ENCODE measurements at regions not wholly inside any gene's neighbourhood (a gene's known extent, or its start where the extent isn't known, plus 50 kb on each side); places are given as distances from the start of the nearest gene placed in this dataset.
A peak's percentile ranks its signal among the peaks of the same experiment; 100 is the strongest.

DNA sequence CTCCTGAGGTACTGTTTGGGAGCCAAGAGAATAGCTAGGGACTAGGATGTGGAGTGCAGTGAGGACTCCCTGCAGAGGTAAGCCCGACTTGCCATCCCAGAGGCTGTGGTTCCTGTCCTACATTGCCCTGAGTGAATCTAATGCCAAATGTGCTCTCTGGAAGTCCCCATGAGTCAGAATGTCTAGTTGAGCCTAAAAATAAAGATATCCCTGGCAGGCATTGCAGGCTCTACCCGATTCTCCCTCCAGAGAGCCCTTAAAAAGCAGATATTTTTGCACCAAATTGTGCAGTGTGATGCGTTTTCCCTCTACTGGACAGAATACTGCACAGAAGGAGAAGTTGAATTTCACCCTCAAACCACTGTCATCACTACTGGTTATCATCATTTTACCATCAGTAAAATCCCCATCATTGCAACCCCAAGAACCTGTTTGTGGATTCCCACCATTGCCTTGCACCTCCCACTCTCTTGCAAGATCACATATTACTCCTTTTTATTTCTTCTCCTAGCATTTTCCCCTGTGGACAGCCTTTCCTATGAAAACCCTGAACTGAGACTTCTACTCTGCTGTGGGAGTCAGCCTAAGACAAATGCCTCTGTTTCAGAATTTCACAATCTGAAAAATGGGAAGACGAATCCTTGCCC is 98.0 kb downstream of the MARCHF4 start:
- Histone ChIP-seq H3K36me3 (ENCODE audit: control insufficient read depth, insufficient read depth, low read length) (no peaks in the 10 kb centered on the region), H3K4me1 (ENCODE audit: control insufficient read depth, insufficient read depth, low read length) (no peaks in the 10 kb centered on the region), H3K4me3 (ENCODE audit: low read depth in 2 of 2, low read length in 2 of 2) (no peak overlapping the region), H3K27me3 (ENCODE audit: control insufficient read depth, insufficient read depth, low read length) (no peaks in the 10 kb centered on the region; the same call in 1 of the 2 replicates), H3K27ac (ENCODE audit: low read length) (no peak overlapping the region), H3K9me3 (ENCODE audit: control insufficient read depth, insufficient read depth, low read depth, low read length) (no peaks in the 10 kb centered on the region)
- POLR2A ChIA-PET: no interaction called here
- intact Hi-C loops (cut with micrococcal nuclease; ENCODE audit: unreplicated experiment): no loop called here
- CTCF ChIA-PET: no interaction called here
- BruUV-seq (replicated peaks): no TSS peak
- TF ChIP-seq SIN3A (IDR thresholded peaks at IDR 0.05; ENCODE audit: borderline replicate concordance, insufficient read depth, low read depth, low read length): no peak
- TF ChIP-seq, protein P1, sequence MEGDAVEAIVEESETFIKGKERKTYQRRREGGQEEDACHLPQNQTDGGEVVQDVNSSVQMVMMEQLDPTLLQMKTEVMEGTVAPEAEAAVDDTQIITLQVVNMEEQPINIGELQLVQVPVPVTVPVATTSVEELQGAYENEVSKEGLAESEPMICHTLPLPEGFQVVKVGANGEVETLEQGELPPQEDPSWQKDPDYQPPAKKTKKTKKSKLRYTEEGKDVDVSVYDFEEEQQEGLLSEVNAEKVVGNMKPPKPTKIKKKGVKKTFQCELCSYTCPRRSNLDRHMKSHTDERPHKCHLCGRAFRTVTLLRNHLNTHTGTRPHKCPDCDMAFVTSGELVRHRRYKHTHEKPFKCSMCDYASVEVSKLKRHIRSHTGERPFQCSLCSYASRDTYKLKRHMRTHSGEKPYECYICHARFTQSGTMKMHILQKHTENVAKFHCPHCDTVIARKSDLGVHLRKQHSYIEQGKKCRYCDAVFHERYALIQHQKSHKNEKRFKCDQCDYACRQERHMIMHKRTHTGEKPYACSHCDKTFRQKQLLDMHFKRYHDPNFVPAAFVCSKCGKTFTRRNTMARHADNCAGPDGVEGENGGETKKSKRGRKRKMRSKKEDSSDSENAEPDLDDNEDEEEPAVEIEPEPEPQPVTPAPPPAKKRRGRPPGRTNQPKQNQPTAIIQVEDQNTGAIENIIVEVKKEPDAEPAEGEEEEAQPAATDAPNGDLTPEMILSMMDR (IDR thresholded peaks at IDR 0.05): no peak
- no peak for TF ChIP-seq POLR2AphosphoS5 (IDR thresholded peaks at IDR 0.05; ENCODE audit: low read depth, low read length)
- TF ChIP-seq, protein P2, sequence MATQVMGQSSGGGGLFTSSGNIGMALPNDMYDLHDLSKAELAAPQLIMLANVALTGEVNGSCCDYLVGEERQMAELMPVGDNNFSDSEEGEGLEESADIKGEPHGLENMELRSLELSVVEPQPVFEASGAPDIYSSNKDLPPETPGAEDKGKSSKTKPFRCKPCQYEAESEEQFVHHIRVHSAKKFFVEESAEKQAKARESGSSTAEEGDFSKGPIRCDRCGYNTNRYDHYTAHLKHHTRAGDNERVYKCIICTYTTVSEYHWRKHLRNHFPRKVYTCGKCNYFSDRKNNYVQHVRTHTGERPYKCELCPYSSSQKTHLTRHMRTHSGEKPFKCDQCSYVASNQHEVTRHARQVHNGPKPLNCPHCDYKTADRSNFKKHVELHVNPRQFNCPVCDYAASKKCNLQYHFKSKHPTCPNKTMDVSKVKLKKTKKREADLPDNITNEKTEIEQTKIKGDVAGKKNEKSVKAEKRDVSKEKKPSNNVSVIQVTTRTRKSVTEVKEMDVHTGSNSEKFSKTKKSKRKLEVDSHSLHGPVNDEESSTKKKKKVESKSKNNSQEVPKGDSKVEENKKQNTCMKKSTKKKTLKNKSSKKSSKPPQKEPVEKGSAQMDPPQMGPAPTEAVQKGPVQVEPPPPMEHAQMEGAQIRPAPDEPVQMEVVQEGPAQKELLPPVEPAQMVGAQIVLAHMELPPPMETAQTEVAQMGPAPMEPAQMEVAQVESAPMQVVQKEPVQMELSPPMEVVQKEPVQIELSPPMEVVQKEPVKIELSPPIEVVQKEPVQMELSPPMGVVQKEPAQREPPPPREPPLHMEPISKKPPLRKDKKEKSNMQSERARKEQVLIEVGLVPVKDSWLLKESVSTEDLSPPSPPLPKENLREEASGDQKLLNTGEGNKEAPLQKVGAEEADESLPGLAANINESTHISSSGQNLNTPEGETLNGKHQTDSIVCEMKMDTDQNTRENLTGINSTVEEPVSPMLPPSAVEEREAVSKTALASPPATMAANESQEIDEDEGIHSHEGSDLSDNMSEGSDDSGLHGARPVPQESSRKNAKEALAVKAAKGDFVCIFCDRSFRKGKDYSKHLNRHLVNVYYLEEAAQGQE (IDR thresholded peaks at IDR 0.05; ENCODE audit: insufficient read depth in 1 of 2, low read depth in 2 of 2, low read length in 1 of 2): no peak
- TF ChIP-seq TCF7L2 (IDR thresholded peaks at IDR 0.05; ENCODE audit: low read depth, low read length): no peak
- in situ Hi-C loops (cut with HindIII; ENCODE audit: low pct_unique_long_range_greater_than_20kb, low sequenced_read_pairs): no loop called here
- no peak for DNase-seq (ENCODE audit: low read depth, low spot score)
- ATAC-seq: peak; percentile 48; the same call in 1 of the 2 replicates

DNA sequence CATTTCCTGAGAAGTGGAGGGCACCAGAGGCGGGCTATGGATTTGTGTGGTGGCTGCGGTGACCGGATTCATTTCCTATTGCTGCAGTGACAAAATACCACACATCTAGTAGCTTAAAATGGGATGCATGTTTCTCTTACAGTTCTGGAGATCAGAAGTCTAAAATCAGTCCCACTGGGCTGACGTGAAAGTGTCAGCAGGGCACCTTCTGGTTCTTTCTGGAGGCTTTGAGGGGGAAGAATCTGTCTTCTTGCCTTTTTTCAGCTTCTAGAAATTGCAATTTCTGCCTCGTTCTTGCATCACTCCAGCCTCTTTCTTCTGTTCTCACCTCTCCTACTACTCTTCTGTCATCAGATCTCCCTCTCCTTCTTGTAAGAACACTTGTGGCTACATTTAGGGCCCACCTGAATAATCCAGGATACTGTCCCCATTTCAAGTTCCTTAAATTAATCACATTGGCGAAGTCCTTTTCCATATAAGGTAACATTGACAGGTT is 111.2 kb downstream of the MARCHF4 start:
- ChIA-PET POLR2A (no interaction called here), CTCF (no interaction called here)
- intact Hi-C loops (cut with micrococcal nuclease; ENCODE audit: unreplicated experiment): no loop called here
- in situ Hi-C loops (cut with HindIII; ENCODE audit: low pct_unique_long_range_greater_than_20kb, low sequenced_read_pairs): no loop called here
- H3K4me1 ChIP-seq (ENCODE audit: control insufficient read depth, insufficient read depth, low read length): no peaks in the 10 kb centered on the region
- H3K27ac ChIP-seq (ENCODE audit: low read length): no peak overlapping the region
- no peak overlapping the region for H3K4me3 ChIP-seq (ENCODE audit: low read depth in 2 of 2, low read length in 2 of 2)
- ATAC-seq (no peak), DNase-seq (ENCODE audit: low read depth, low spot score) (no peak)
- TF ChIP-seq SIN3A (IDR thresholded peaks at IDR 0.05; ENCODE audit: borderline replicate concordance, insufficient read depth, low read depth, low read length): no peak
- no peak for TF ChIP-seq TCF7L2 (IDR thresholded peaks at IDR 0.05; ENCODE audit: low read depth, low read length)
- TF ChIP-seq, protein P1 (IDR thresholded peaks at IDR 0.05): no peak
- TF ChIP-seq, protein P2 (IDR thresholded peaks at IDR 0.05; ENCODE audit: insufficient read depth in 1 of 2, low read depth in 2 of 2, low read length in 1 of 2): no peak
- TF ChIP-seq POLR2AphosphoS5 (IDR thresholded peaks at IDR 0.05; ENCODE audit: low read depth, low read length): no peak
- H3K27me3 ChIP-seq (ENCODE audit: control insufficient read depth, insufficient read depth, low read length): 0 out of 2 replicates have a peak, but pooled peaks cover 2% of the 10 kb centered on the region
- no peaks in the 10 kb centered on the region for H3K36me3 ChIP-seq (ENCODE audit: control insufficient read depth, insufficient read depth, low read length)
- H3K9me3 ChIP-seq (ENCODE audit: control insufficient read depth, insufficient read depth, low read depth, low read length): no peaks in the 10 kb centered on the region
- no TSS peak for BruUV-seq (replicated peaks)
